PC-9 (cell line): ENCODE measurements at regions not wholly inside any gene's neighbourhood (a gene's known extent, or its start where the extent isn't known, plus 50 kb on each side); places are given as distances from the start of the nearest gene placed in this dataset.

Source experiments
- BruUV-seq: library from RNA; stranded (reverse); fragments of 400-500 nt; replicated peaks from 2 replicates; lab custom pipeline; 2021; lab: Mats Ljungman, UMichigan
- CTCF ChIA-PET: fragments of 300-600 bp; sonication (Branson Sonifier 250); formaldehyde crosslinking; loops from one replicate; lab custom pipeline; 2022; ENCODE audit warnings: antibody characterized with exemption; lab: Charles Lee
- POLR2A ChIA-PET: fragments of 300-600 bp; sonication (Branson Sonifier 250); formaldehyde crosslinking; loops from one replicate; lab custom pipeline; 2022; ENCODE audit warnings: antibody characterized with exemption; ENCODE audit not compliant: unreplicated experiment; lab: Charles Lee
- DNase-seq, 2 experiments: peaks; one replicate each; pipeline versions ENCODE4 v3.0.0 to v3.0.0-alpha.2; 2015 to 2022; ENCODE audit warnings: mixed read lengths in 1 of 2
- H2AFZ ChIP-seq: fragments of 200-600 bp; sonication (generic); 2 replicates; pipeline ENCODE4 v1.8.1; 2017; ENCODE audit warnings: antibody characterized with exemption
- H3F3A ChIP-seq: fragments of 200-600 bp; sonication (generic); 2 replicates; pipeline ENCODE4 v1.8.1; 2017; ENCODE audit warnings: antibody characterized with exemption, mild to moderate bottlenecking, low read depth; ENCODE audit not compliant: insufficient read depth
- H3K27ac ChIP-seq: fragments of 200-600 bp; sonication (generic); 2 replicates; pipeline ENCODE4 v1.6.1; 2016; ENCODE audit warnings: mixed run types
- H3K27me3 ChIP-seq: fragments of 200-600 bp; sonication (generic); 2 replicates; pipeline ENCODE4 v1.6.1; 2016; ENCODE audit warnings: low read depth, mixed run types; ENCODE audit not compliant: insufficient read depth
- H3K36me3 ChIP-seq: fragments of 200-600 bp; sonication (generic); 2 replicates; pipeline ENCODE4 v1.6.1; 2016; ENCODE audit warnings: low read depth, mixed run types
- H3K4me1 ChIP-seq: fragments of 200-600 bp; sonication (generic); replicated peaks from 2 replicates; pipeline ENCODE4 v1.6.1; 2016; ENCODE audit warnings: mixed run types; ENCODE audit not compliant: insufficient read depth
- H3K4me2 ChIP-seq: fragments of 200-600 bp; sonication (generic); 2 replicates; pipeline ENCODE4 v1.6.1; 2017; ENCODE audit warnings: mixed run types
- H3K4me3 ChIP-seq: fragments of 200-600 bp; sonication (generic); 2 replicates; pipeline ENCODE4 v1.6.1; 2016; ENCODE audit warnings: mixed run types
- H3K79me2 ChIP-seq: fragments of 200-600 bp; sonication (generic); 2 replicates; pipeline ENCODE4 v1.6.1; 2017; ENCODE audit warnings: low read depth, mixed run types
- H3K9me2 ChIP-seq: fragments of 200-600 bp; sonication (generic); 2 replicates; pipeline ENCODE4 v1.8.1; 2017; ENCODE audit warnings: mild to moderate bottlenecking; ENCODE audit not compliant: insufficient read depth
- H3K9me3 ChIP-seq: fragments of 200-600 bp; sonication (generic); 2 replicates; pipeline ENCODE4 v1.8.1; 2016; ENCODE audit warnings: low read depth; ENCODE audit not compliant: insufficient read depth
- H4K20me1 ChIP-seq: fragments of 200-600 bp; sonication (generic); 2 replicates; pipeline ENCODE4 v1.8.1; 2017; ENCODE audit not compliant: insufficient read depth
- EZH2 ChIP-seq: fragments of 200-600 bp; sonication (generic); IDR thresholded peaks from 2 replicates; pipeline ENCODE4 v1.8.0; 2017; ENCODE audit warnings: antibody characterized with exemption, low read depth
- intact Hi-C: fragments of 100-400 bp; cut with micrococcal nuclease; formaldehyde crosslinking; loops from one replicate; pipeline ENCODE4 v1.10.0; 2022; ENCODE audit not compliant: unreplicated experiment
- TF ChIP-seq, protein P1 (sequence below): fragments of 200-600 bp; sonication (generic); conservative IDR thresholded peaks from 2 replicates; pipeline ENCODE4 v1.6.1; 2017; ENCODE audit warnings: mixed run types, antibody characterized with exemption, mild to moderate bottlenecking, moderate library complexity

DNA sequence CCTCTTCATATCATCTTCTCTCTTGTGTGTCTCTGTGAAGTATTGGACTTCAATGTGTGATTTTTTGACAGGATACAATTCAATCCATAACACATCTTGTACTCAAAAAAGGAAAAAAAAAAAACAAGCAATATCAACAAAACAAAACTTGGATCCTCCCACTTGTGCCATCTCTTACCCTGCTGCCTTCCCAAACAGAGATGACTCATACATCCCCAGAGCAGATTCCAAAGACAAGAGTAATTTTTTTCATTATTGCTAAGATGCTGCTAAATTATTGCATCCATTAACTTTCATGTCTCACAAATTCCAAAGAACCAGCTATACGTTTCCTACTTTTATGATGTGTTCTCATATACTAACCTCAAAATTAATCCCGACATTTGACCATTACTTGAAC, 479.2 kb downstream of the GBA3 start:
- H3K4me1 ChIP-seq = no peaks in the 10 kb centered on the region
- DNase-seq = no peak
- H4K20me1 ChIP-seq = no peaks in the 10 kb centered on the region
- H3K9me3 ChIP-seq = no peaks in the 10 kb centered on the region
- no peaks in the 10 kb centered on the region for H3K36me3 ChIP-seq
- H3K9me2 ChIP-seq = no peaks in the 10 kb centered on the region
- TF ChIP-seq, protein P1, sequence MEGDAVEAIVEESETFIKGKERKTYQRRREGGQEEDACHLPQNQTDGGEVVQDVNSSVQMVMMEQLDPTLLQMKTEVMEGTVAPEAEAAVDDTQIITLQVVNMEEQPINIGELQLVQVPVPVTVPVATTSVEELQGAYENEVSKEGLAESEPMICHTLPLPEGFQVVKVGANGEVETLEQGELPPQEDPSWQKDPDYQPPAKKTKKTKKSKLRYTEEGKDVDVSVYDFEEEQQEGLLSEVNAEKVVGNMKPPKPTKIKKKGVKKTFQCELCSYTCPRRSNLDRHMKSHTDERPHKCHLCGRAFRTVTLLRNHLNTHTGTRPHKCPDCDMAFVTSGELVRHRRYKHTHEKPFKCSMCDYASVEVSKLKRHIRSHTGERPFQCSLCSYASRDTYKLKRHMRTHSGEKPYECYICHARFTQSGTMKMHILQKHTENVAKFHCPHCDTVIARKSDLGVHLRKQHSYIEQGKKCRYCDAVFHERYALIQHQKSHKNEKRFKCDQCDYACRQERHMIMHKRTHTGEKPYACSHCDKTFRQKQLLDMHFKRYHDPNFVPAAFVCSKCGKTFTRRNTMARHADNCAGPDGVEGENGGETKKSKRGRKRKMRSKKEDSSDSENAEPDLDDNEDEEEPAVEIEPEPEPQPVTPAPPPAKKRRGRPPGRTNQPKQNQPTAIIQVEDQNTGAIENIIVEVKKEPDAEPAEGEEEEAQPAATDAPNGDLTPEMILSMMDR = no peak
- TF ChIP-seq EZH2 = no peak
- no peak overlapping the region for H3K4me3 ChIP-seq
- no peaks in the 10 kb centered on the region for H3F3A ChIP-seq
- no TSS peak for BruUV-seq
- H3K27me3 ChIP-seq = no peaks in the 10 kb centered on the region
- H3K27ac ChIP-seq = no peak overlapping the region
- ChIA-PET CTCF (no interaction called here), POLR2A (no interaction called here)
- intact Hi-C loops = no loop called here
- H3K4me2 ChIP-seq = no peak overlapping the region
- no peak overlapping the region for H2AFZ ChIP-seq
- H3K79me2 ChIP-seq = no peaks in the 10 kb centered on the region

GRCh38 chr4:23169608-23170311, 477.0 kb downstream of the GBA3 start:
- ChIA-PET CTCF (no interaction called here), POLR2A (interaction anchor here (0.7 kb wide), 1 partner anchor 136 kb away, joined by 3 read pairs; no protein-coding TSS in a partner anchor)
- Histone ChIP-seq H3K4me1 (no peaks in the 10 kb centered on the region), H3K27ac (no peak overlapping the region), H3K27me3 (no peaks in the 10 kb centered on the region), H4K20me1 (no peaks in the 10 kb centered on the region), H3K4me3 (no peak overlapping the region), H2AFZ (no peak overlapping the region), H3F3A (no peaks in the 10 kb centered on the region), H3K4me2 (no peak overlapping the region), H3K36me3 (no peaks in the 10 kb centered on the region), H3K9me3 (no peaks in the 10 kb centered on the region), H3K9me2 (no peaks in the 10 kb centered on the region), H3K79me2 (no peaks in the 10 kb centered on the region)
- TF ChIP-seq, protein P1 = no peak
- TF ChIP-seq EZH2 = no peak
- intact Hi-C loops = no loop called here
- no peak for DNase-seq
- no TSS peak for BruUV-seq

DNA sequence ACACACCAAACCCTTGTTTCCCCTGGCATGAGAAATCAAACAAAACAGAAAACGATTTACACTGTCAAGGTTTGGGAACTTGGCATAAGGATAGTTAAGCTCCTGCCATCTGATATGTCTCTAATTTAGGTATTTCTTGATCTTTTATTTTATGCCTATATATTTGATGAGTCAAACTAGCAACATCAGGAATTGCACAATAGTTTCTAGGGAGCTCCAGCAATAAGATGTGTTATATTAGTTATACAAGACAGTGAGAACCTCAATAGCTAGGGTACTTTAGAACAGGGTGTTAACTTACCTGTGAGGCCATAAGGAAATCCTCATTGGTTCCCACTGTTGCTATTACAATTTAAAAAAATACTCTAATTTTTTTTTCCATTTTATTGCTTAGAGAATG, 474.2 kb downstream of the GBA3 start:
- Histone ChIP-seq H4K20me1 (no peaks in the 10 kb centered on the region), H3F3A (no peaks in the 10 kb centered on the region), H3K27ac (no peak overlapping the region), H3K4me1 (0 out of 2 replicates have a peak, but pooled peaks cover 9% of the 10 kb centered on the region), H3K9me3 (no peaks in the 10 kb centered on the region), H3K79me2 (no peaks in the 10 kb centered on the region), H2AFZ (no peak overlapping the region), H3K9me2 (no peaks in the 10 kb centered on the region), H3K36me3 (no peaks in the 10 kb centered on the region), H3K27me3 (no peaks in the 10 kb centered on the region), H3K4me2 (no peak overlapping the region), H3K4me3 (no peak overlapping the region)
- BruUV-seq = no TSS peak
- no peak for DNase-seq
- intact Hi-C loops = no loop called here
- no peak for TF ChIP-seq EZH2
- TF ChIP-seq, protein P1 = no peak
- POLR2A ChIA-PET = no interaction called here
- CTCF ChIA-PET = no interaction called here
